ENCODE measurements at regions not wholly inside any gene's neighbourhood (a gene's known extent, or its start where the extent isn't known, plus 50 kb on each side); places are given as distances from the start of the nearest gene placed in this dataset.

DNA sequence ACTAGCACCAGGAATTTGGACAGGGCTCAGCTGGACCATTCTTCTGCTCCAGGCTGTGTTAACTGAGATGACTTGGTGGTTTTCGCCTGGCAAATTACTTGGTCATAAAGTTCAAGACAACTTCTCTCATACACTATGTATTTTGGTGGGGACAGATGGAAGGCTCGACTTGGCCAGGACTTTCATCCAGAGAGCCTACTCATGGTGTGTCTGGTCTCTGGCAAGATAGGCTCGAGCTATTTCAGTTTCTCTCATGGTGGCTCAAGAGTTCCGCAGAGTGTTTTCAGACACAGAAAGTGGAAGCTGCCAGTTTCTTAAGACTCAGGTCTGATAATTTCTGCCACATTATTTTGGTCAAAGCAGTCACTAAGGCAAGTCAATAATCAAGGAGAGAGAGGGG is 135.6 kb downstream of the IRX2 start:
- TF ChIP-seq POLR2A (IDR thresholded peaks at IDR 0.05), result no peak
- TF ChIP-seq, protein P1, sequence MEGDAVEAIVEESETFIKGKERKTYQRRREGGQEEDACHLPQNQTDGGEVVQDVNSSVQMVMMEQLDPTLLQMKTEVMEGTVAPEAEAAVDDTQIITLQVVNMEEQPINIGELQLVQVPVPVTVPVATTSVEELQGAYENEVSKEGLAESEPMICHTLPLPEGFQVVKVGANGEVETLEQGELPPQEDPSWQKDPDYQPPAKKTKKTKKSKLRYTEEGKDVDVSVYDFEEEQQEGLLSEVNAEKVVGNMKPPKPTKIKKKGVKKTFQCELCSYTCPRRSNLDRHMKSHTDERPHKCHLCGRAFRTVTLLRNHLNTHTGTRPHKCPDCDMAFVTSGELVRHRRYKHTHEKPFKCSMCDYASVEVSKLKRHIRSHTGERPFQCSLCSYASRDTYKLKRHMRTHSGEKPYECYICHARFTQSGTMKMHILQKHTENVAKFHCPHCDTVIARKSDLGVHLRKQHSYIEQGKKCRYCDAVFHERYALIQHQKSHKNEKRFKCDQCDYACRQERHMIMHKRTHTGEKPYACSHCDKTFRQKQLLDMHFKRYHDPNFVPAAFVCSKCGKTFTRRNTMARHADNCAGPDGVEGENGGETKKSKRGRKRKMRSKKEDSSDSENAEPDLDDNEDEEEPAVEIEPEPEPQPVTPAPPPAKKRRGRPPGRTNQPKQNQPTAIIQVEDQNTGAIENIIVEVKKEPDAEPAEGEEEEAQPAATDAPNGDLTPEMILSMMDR (IDR thresholded peaks at IDR 0.05), result no peak
- 85 to 92% methylated on average over 4 of the region's 4 CpGs for WGBS, 2 donors
- DNase-seq (ENCODE audit: low spot score in 2 of 2), result no peak
- no peak overlapping the region for H3K4me3 ChIP-seq (ENCODE audit: low read depth, poor library complexity, severe bottlenecking)
- intact Hi-C loops (cut with DNase I; ENCODE audit: low total_unique reads), result no loop called here

DNA sequence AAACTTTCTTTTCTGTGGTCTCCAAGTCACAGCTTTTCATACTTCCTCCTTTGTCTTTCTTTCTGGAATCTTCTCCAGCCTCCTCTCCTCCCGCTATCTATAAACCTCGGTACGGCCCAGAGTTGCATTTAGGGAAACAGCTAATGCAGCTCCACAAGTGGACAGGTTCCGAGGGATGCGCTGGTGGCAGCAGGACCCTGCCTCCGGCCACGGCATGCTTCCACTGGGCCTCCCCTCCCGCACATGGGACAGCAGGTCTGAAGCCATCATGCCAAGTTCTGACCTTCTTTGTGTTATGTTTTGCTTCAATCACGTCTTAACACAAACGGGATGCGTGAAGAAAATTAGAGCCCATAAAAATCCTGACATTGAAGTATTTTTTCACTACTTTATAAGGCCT is 136.9 kb downstream of the IRX2 start:
- intact Hi-C loops (cut with DNase I; ENCODE audit: low total_unique reads), result no loop called here
- no peak overlapping the region for H3K4me3 ChIP-seq (ENCODE audit: low read depth, poor library complexity, severe bottlenecking)
- WGBS, 2 donors, result 85 to 87% methylated on average over 11 of the region's 11 CpGs
- TF ChIP-seq, protein P1 (IDR thresholded peaks at IDR 0.05), result no peak
- TF ChIP-seq POLR2A (IDR thresholded peaks at IDR 0.05), result no peak
- peak in 1 of 2 donors; percentile 63 for DNase-seq (ENCODE audit: low spot score in 2 of 2)

- DNase-seq (ENCODE audit: low spot score in 2 of 2), result no peak
- 83 to 88% methylated on average over 7 of the region's 7 CpGs for WGBS, 2 donors
- TF ChIP-seq, protein P1 (IDR thresholded peaks at IDR 0.05), result no peak
- TF ChIP-seq POLR2A (IDR thresholded peaks at IDR 0.05), result no peak
- no peak overlapping the region for H3K4me3 ChIP-seq (ENCODE audit: low read depth, poor library complexity, severe bottlenecking)
- intact Hi-C loops (cut with DNase I; ENCODE audit: low total_unique reads), result no loop called here
Observed at GRCh38 chr5:2611659-2612058, 139.8 kb downstream of the IRX2 start.

DNA sequence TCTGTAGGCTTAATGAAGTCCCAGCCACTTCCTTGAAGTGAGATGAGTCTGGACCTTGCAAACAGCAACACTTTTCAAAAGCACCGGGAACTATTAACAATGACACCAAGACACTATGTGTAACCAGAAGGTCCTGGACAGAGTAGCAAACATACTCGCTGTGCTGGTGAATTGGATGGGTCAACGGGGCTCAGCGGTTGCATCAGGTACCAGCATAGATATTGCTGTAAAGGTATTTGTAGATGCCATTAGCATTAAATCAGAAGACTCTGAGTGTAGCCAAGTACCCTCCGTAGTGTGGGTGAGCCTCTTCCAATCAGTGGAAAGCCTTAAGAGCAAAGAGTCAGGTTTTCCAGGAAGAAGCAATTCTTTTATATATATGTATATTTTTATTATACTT is 140.5 kb downstream of the IRX2 start:
- 93% methylated on average over 5 of the region's 5 CpGs for WGBS, 2 donors
- H3K4me3 ChIP-seq (ENCODE audit: low read depth, poor library complexity, severe bottlenecking), result no peak overlapping the region
- DNase-seq (ENCODE audit: low spot score in 2 of 2), result no peak
- TF ChIP-seq, protein P1 (IDR thresholded peaks at IDR 0.05), result no peak
- TF ChIP-seq POLR2A (IDR thresholded peaks at IDR 0.05), result no peak
- intact Hi-C loops (cut with DNase I; ENCODE audit: low total_unique reads), result no loop called here

DNA sequence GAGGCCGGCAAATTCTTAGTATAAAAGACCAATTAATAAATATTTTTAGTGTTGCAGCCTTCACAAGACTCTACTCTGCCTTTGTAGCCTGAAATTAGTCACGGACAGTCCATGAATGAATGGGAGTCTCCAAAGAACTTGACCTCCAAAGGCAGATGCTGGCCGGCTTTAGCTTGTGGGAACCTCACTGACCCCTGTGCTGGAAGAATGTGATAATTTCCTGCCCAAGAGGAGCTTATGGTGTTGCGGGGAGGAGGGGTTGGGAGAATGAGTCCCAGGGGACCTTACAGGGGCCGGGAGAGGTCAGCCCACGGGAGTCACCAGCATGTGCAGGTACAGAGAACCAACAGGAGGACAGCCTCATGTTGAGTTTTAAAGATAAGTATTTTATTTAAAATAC is 143.1 kb downstream of the IRX2 start:
- WGBS, 2 donors, result 82 to 84% methylated on average over 6 of the region's 6 CpGs
- intact Hi-C loops (cut with DNase I; ENCODE audit: low total_unique reads), result no loop called here
- no peak overlapping the region for H3K4me3 ChIP-seq (ENCODE audit: low read depth, poor library complexity, severe bottlenecking)
- DNase-seq (ENCODE audit: low spot score in 2 of 2), result no peak
- TF ChIP-seq POLR2A (IDR thresholded peaks at IDR 0.05), result no peak
- TF ChIP-seq, protein P1 (IDR thresholded peaks at IDR 0.05), result no peak

- 81 to 85% methylated on average over 6 of the region's 6 CpGs for WGBS, 2 donors
- no peak overlapping the region for H3K4me3 ChIP-seq (ENCODE audit: low read depth, poor library complexity, severe bottlenecking)
- DNase-seq (ENCODE audit: low spot score in 2 of 2), result no peak
- TF ChIP-seq, protein P1 (IDR thresholded peaks at IDR 0.05), result no peak
- no peak for TF ChIP-seq POLR2A (IDR thresholded peaks at IDR 0.05)
- intact Hi-C loops (cut with DNase I; ENCODE audit: low total_unique reads), result no loop called here
Observed at GRCh38 chr5:2607598-2607997, 143.9 kb downstream of the IRX2 start.

Measured in lower leg skin (tissue), 4 donors.